ENCODE measurements at regions not wholly inside any gene's neighbourhood (a gene's known extent, or its start where the extent isn't known, plus 50 kb on each side); places are given as distances from the start of the nearest gene placed in this dataset.
"Not testable (repeated sequence)": the region's sequence is repeated elsewhere in the genome, so short reads cannot be mapped to it uniquely, and the experiment has no call there.

DNA sequence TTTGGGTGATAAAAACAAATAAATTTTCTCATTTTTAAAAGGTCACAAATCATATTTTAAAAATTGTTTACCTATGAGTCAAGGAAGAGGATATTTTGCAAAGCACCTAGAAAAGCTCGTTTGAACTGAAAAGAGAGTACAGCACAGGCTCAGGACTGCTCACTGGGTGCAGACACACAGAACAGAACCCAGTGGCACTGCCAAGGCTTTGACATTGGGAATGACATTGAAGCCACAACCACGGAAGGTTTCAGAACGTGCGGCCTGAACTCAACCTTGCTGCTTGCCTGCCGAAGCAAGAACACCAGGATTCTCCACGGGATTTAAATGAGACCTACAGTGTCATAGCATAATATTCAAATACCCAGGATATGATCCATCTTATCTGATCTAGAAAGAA is 597.1 kb upstream of the B3GAT1 start:
- no peak for ATAC-seq

- no peak for ATAC-seq
These were observed 596.4 kb upstream of the B3GAT1 start for GRCh38 chr11:135008412-135008811.

GRCh38 chr11:135008001-135008405 is 596.0 kb upstream of the B3GAT1 start:
- ATAC-seq = no peak

DNA sequence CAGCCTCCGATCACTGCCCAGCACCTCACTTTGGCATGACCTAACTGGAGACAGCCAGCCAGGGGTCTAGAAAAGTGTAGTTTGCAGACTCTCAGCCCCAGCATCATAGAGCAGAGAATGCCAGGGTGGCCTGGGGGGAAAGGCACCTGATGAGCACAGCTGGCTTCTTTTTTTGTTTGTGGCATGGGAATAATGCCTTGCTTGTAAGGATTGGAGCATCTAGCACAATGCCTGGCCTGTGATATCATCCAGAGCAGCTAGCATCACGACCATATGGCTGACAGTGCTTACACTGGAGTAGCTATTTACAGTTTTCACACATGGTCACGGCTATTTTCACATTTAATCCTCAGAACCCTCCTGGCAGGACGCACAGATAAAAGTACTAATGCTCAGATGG is 594.8 kb upstream of the B3GAT1 start:
- ATAC-seq = no peak

- no peak for ATAC-seq
These were observed 592.5 kb upstream of the B3GAT1 start for GRCh38 chr11:135004495-135004894.

- ATAC-seq = no peak
These were observed 590.2 kb upstream of the B3GAT1 start for GRCh38 chr11:135002236-135002635.

DNA sequence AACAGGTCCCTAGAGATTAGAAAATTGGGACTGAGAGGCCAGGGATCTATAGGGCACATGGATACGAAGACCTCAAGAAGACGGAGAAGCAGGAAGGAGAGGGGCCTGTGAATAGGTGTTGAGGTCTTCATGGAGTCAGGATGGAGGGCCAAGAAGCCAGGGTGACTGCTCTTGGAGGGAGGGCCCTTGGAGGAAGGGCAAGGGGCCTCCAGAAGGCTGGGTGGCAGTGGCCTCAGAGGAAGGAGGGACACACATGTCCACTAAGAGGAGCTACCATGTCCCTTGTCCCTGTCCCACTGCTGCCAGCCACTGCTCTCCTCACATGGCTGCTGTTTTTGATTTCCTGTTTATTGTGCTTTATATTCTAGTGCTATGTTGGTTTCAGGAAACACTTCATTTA is 589.5 kb upstream of the B3GAT1 start:
- ATAC-seq = no peak

GRCh38 chr11:135001065-135001464 is 589.0 kb upstream of the B3GAT1 start:
- not testable (repeated sequence) for ATAC-seq

DNA sequence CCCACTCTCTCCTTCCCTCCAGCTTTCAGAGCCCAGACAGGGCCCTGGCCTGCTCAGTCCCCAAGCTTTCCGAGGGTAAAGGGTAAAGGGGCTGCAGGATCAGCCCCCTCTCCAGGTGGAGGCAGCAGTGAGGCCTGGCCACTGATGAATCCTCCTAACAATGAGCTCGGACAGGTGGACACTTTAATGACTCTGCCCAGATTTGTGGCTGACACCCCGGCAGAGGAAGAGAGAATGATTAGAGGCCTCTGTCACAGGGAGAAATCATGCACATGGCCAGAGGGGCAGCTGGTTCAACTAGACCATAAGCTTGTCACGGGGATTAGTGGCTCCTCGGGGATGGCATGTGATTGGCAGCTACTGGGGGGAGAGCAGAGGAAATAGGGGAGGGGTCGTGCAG is 587.5 kb upstream of the B3GAT1 start:
- ATAC-seq = no peak

- ATAC-seq = no peak
These were observed 585.7 kb upstream of the B3GAT1 start for GRCh38 chr11:134997652-134998320.

DNA sequence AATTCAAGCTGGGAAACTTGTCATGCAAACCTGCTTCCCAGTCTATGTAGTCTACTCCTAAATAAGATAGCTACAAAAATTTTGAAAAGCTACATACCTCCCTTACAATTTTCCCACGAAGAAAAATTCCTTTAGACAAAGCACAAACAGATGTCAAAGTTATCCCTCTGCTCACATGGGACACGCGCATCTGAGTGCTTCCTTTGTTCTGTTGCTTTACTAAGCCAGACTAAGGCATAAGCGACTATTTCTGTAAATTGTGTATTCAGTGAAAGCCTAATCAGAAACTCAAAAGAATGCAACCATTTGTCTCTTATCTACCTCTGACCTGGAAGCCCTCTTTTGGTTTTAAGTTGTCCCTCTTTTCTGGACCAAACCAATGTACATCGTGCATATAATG is 583.7 kb upstream of the B3GAT1 start:
- no peak for ATAC-seq

DNA sequence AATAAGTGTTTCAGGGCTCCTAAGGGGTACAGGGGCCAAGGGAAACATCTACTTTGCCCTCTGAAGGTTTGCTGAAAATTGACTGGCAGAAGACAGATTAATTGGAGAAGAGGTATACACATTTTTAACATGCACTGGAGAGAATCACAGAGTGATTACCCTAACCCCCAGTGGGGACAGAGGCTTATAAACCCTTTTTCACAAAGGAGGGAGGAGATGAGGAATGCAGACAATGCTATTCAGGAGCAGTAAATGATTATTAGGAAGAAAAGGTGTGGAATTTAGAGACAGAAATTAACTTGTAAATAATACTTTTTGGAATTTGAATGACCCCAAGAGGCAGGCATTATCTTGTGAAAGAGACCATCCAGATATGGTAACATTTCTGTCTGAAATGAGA is 582.4 kb upstream of the B3GAT1 start:
- no peak for ATAC-seq

DNA sequence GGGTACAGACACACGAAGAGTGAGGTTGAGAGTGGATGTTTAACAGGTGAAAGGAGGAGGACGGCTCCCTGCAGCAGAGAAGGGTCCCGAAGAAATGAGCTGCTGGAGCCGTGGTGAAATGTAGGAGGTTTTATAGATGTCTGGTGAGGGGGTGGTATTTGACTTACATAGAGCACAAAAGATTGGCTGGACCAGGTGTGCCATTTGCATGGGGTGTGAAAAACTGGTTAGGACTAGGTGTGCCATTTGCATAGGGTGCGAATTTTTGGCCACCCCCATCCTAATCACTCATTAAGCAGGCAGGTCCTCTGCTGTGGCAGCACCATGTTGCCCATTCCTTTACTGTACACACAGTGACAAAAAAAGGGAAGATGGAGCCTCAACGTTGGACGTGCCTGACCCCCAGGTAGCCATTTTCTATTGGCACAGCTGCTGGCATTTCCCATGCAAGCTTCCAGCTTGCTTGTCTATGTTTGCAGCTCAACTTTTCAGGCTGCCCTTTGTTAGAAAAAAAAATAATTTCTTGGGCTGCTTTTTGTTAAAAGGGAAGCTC is 581.7 kb upstream of the B3GAT1 start:
- no peak for ATAC-seq

DNA sequence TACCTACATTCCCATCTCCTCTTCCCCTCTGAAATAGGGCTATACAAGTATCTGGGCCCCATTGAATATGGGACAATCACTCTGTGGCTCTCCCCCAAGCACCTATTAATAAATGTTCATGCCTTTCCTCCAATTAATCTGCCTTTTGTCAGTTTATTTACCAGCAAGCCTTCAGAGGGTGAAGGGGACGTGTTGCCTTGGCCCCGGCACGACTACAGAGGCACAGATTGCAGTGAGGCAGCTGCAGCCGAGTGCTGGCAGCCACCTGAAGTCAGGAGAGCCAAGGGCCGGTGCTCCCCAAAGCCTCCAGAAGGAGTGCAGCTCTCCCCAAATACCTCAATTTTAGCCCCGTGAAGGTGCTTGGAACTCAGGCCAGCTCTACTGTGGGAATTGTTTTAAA is 580.9 kb upstream of the B3GAT1 start:
- no peak for ATAC-seq

GRCh38 chr11:134988495-134988894 is 576.5 kb upstream of the B3GAT1 start:
- no peak for ATAC-seq

DNA sequence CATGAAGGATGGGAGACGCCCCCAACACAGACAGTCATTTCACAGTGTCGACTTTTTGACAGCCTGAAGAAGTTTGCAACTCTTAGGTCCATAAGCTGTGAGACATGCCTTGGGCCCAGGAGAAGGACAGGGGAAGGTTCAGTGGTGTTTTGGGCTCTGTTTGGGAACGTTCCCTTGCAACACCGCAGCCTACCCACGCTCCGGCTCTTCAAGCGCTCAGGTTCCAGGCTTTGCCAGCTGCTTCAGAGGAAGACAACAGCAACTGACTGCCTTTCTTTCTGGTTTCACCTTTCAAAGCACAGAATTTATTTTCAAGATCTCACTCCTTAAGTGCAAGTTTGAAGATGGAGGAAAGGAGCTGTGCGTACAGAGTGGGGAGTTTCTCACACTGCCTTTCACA is 575.8 kb upstream of the B3GAT1 start:
- ATAC-seq = no peak

DNA sequence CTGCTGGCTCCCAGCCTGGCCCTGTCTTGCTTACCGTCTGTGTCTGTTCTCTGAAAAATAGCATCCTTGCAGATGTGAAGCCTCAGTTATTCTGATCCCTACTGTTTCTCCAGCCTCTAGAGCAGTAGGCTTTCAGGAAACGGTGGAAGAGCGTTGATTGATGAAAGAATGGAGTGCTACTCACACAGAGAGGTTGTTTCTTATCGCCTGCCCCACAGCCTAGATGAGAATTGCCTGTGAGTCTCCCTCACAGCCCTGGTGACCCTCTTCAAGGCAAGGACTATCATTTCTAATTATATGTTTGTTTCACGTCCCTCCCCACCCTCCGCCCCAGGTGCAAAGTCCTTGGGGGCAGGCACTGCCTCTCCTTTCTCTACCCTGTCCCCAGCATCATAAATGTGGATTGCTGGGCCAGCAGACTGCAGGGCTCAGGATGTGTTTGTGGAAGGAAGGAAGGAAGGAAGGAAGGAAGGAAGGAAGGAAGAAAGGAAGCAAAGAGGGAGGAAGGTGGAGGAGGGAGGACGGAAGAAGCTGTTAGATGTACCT is 575.3 kb upstream of the B3GAT1 start:
- ATAC-seq = no peak

DNA sequence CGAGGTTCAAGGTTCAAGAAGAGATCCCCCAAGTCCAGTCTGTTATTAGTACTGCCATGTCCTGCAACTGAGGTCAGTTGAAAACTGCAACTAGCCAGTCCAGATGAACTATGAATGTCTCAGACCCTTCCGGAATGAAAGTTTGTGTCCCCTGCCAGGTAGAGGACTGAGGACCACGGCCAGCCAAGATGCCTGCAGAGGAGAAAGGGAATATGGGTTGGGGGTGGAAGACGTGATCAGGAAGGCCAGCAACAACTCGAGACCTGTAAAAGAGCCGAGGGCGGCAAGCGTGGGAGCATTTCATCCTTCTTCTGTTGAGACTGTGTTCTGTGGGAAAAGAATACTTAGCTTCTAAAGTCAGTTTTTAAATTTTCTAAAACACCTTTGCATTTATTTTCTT is 572.4 kb upstream of the B3GAT1 start:
- no peak for ATAC-seq

- ATAC-seq = not testable (repeated sequence)
These were observed 570.4 kb upstream of the B3GAT1 start for GRCh38 chr11:134982432-134982831.

DNA sequence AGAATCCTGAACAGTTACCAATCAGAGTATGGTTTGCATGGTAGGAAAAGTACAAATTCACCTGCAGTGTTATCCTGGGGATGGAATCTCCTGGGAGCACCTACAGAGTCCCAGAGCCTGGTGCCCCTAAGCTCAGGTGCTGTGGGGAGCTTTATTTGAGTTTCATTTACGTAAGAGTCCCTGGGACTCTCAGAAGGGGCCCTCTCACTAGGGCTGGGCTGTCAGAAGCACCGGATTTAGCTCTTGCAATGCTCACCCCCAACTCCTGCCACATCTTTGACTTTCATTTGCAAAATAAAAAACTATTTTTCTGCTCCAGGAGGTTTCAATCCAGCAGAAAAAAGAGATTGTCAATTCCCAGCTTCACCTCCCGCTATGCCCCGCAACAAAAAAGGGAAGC is 569.8 kb upstream of the B3GAT1 start:
- ATAC-seq = no peak

GRCh38 chr11:134980819-134981710 is 569.0 kb upstream of the B3GAT1 start:
- no peak for ATAC-seq

- not testable (repeated sequence) for ATAC-seq
These were observed 567.0 kb upstream of the B3GAT1 start for GRCh38 chr11:134979089-134979457.

DNA sequence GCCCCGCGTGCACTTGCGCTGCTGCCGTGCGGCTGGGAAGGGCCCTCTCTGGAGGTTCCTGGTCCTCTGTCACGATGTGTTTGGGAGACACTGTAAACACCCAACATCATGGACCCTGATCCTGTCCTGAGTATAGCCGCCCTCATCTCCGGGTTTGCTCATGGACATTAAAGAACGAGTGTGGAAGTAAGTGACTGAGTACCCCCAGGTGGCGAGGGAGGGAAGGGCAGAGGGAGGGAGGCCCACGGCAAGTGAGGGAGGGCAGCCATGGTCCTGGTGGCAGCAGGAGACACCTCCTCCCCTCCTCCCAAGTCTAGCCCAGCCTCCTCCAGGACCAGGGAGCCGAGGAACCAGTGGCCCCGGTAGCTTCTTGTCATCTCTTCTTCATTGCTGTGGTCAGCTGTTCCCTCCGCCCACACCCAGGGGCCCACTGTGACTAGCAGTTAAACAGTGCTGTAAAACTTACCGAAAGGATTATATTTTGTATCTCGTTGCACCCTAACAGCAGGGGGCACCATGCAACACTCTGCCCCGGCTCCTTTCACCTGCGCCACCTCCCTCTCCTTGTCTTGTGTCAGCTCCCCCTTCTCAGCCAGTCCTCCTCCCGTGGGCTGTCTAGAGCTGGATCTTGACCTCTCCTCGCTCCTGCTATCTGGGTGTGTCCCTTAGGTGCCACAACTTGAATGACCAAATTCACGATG is 566.5 kb upstream of the B3GAT1 start:
- no peak for ATAC-seq

All from activated CD4-positive, CD25-positive, alpha-beta regulatory T cell treated with anti-CD3 and anti-CD28 coated beads, Interleukin-2, amount 50 U/mL, for 24 hours (primary cell).